Sigmoid colon (tissue), 6 donors: ENCODE measurements at regions not wholly inside any gene's neighbourhood (a gene's known extent, or its start where the extent isn't known, plus 50 kb on each side); places are given as distances from the start of the nearest gene placed in this dataset.

Experiments used
- DNase-seq: peaks from one replicate; pipeline ENCODE4 v3.0.0-alpha.2; 2019
- H3K27ac ChIP-seq, 4 donors: fragments of 200-600 bp; sonication (generic); one replicate each; pipeline ENCODE4 v1.5.1; 2016 to 2019; ENCODE audit warnings: mild to moderate bottlenecking in 1 of 4
- H3K27me3 ChIP-seq, 3 donors: fragments of 200-600 bp; sonication (generic); one replicate each; pipeline ENCODE4 v1.5.1; 2019; ENCODE audit warnings: mild to moderate bottlenecking in 1 of 3
- H3K36me3 ChIP-seq, 4 donors: fragments of 200-600 bp; sonication (generic); one replicate each; pipeline ENCODE4 v1.5.1; 2016 to 2019
- H3K4me1 ChIP-seq, 4 donors: fragments of 200-600 bp; sonication (generic); one replicate each; pipeline ENCODE4 v1.5.1; 2017 to 2019
- H3K4me3 ChIP-seq, 4 donors: fragments of 200-600 bp; sonication (generic); one replicate each; pipeline ENCODE4 v1.5.1; 2017 to 2019; ENCODE audit warnings: mild to moderate bottlenecking in 2 of 4, moderate library complexity in 1 of 4
- H3K9me3 ChIP-seq, 4 donors: fragments of 200-600 bp in 3 of 4; sonication (generic) in 3 of 4; one replicate each; pipeline versions ENCODE4 v1.5.1 to v1.6.1; 2013 to 2019
- CTCF ChIP-seq, 4 experiments: fragments of 450-650 bp in 3 of 4; fragments of 200-600 bp in 1 of 4; IDR thresholded peaks; one replicate each; pipeline ENCODE4 v1.5.1; 2016 to 2019; ENCODE audit warnings: antibody characterized with exemption in 4 of 4, mild to moderate bottlenecking in 3 of 4, moderate library complexity in 2 of 4
- EP300 ChIP-seq, 4 donors: sonication (generic); formaldehyde crosslinking; IDR thresholded peaks; one replicate each; pipeline ENCODE4 v1.6.1; 2017; ENCODE audit warnings: antibody characterized with exemption in 4 of 4
- POLR2A ChIP-seq, 2 donors: fragments of 450-650 bp; IDR thresholded peaks; one replicate each; pipeline ENCODE4 v1.6.1; 2016; ENCODE audit warnings: antibody characterized with exemption in 2 of 2, mild to moderate bottlenecking in 2 of 2, moderate library complexity in 2 of 2
- POLR2AphosphoS5 ChIP-seq, 4 donors: sonication (generic); formaldehyde crosslinking; IDR thresholded peaks; one replicate each; pipeline ENCODE4 v1.6.1; 2017; ENCODE audit warnings: antibody characterized with exemption in 4 of 4
- whole genome bisulfite sequencing, 2 donors: extraction: QIAGEN DNeasy Blood & Tissue Kit; methylation state at CpG; one replicate each; pipeline ENCODE4 v1.1.7; 2013; 5-methylcytosine and 5-hydroxymethylcytosine counted together
- intact Hi-C: fragments of 100-400 bp; cut with DNase I; formaldehyde crosslinking; loops from one replicate; pipeline ENCODE4 v1.15.1; 2023
- donor health status: healthy with polysubstance abuse.
- donor health status: healthy.

- Histone ChIP-seq H3K4me3 (no peak overlapping the region), H3K27ac (no peak overlapping the region), H3K9me3 (no peaks in the 10 kb centered on the region), H3K36me3 (no peaks in the 10 kb centered on the region), H3K4me1 (no peaks in the 10 kb centered on the region), H3K27me3 (no peaks in the 10 kb centered on the region)
- WGBS, 2 donors, result 81 to 85% methylated on average over 15 of the region's 15 CpGs
- no peak for DNase-seq
- TF ChIP-seq POLR2A (IDR thresholded peaks at IDR 0.05), result no peak
- TF ChIP-seq POLR2AphosphoS5 (IDR thresholded peaks at IDR 0.05), result no peak
- no peak for TF ChIP-seq EP300 (IDR thresholded peaks at IDR 0.05)
- intact Hi-C loops, result no loop called here
These were observed 231.7 kb upstream of the PPARGC1A start for GRCh38 chr4:24121395-24122175.

GRCh38 chr4:24117975-24118374 lies 228.1 kb upstream of the PPARGC1A start:
- Histone ChIP-seq H3K4me1 (no peaks in the 10 kb centered on the region), H3K4me3 (no peak overlapping the region), H3K36me3 (no peaks in the 10 kb centered on the region), H3K27ac (no peak overlapping the region), H3K27me3 (no peaks in the 10 kb centered on the region), H3K9me3 (no peaks in the 10 kb centered on the region)
- DNase-seq, result no peak
- intact Hi-C loops, result no loop called here
- TF ChIP-seq POLR2A (IDR thresholded peaks at IDR 0.05) (no peak), EP300 (IDR thresholded peaks at IDR 0.05) (no peak)
- WGBS, 2 donors, result 57 to 62% methylated on average over 8 of the region's 8 CpGs

GRCh38 chr4:24116107-24116506 lies 226.3 kb upstream of the PPARGC1A start:
- H3K27me3 ChIP-seq, result no peaks in the 10 kb centered on the region
- no peak for DNase-seq
- no peaks in the 10 kb centered on the region for H3K9me3 ChIP-seq
- H3K27ac ChIP-seq, result no peak overlapping the region
- H3K4me1 ChIP-seq, result no peaks in the 10 kb centered on the region
- H3K36me3 ChIP-seq, result no peaks in the 10 kb centered on the region
- intact Hi-C loops, result no loop called here
- no peak for TF ChIP-seq POLR2A (IDR thresholded peaks at IDR 0.05)
- no peak overlapping the region for H3K4me3 ChIP-seq
- WGBS, 2 donors, result 54 to 60% methylated on average over 3 of the region's 3 CpGs

GRCh38 chr4:24114919-24115500 lies 225.2 kb upstream of the PPARGC1A start:
- 87 to 91% methylated on average over 8 of the region's 8 CpGs for WGBS, 2 donors

GRCh38 chr4:24114444-24114843 lies 224.6 kb upstream of the PPARGC1A start:
- Histone ChIP-seq H3K27me3 (no peaks in the 10 kb centered on the region), H3K4me3 (no peak overlapping the region), H3K4me1 (no peaks in the 10 kb centered on the region), H3K9me3 (no peaks in the 10 kb centered on the region), H3K27ac (no peak overlapping the region), H3K36me3 (no peaks in the 10 kb centered on the region)
- DNase-seq, result no peak
- intact Hi-C loops, result no loop called here
- no peak for TF ChIP-seq EP300 (IDR thresholded peaks at IDR 0.05)
- TF ChIP-seq POLR2AphosphoS5 (IDR thresholded peaks at IDR 0.05), result no peak
- no peak for TF ChIP-seq CTCF (IDR thresholded peaks at IDR 0.05)
- no peak for TF ChIP-seq POLR2A (IDR thresholded peaks at IDR 0.05)
- WGBS, 2 donors, result 70 to 84% methylated on average over 4 of the region's 4 CpGs

More at GRCh38 chr4:24114919-24115500, 225.2 kb upstream of the PPARGC1A start:
- Histone ChIP-seq H3K9me3 (no peaks in the 10 kb centered on the region), H3K4me3 (no peak overlapping the region), H3K4me1 (no peaks in the 10 kb centered on the region), H3K36me3 (no peaks in the 10 kb centered on the region), H3K27ac (no peak overlapping the region), H3K27me3 (no peaks in the 10 kb centered on the region)
- no peak for DNase-seq
- intact Hi-C loops, result no loop called here
- TF ChIP-seq POLR2AphosphoS5 (IDR thresholded peaks at IDR 0.05) (no peak), CTCF (IDR thresholded peaks at IDR 0.05) (no peak), POLR2A (IDR thresholded peaks at IDR 0.05) (no peak)

- intact Hi-C loops, result no loop called here
- TF ChIP-seq EP300 (IDR thresholded peaks at IDR 0.05) (no peak), CTCF (IDR thresholded peaks at IDR 0.05) (no peak), POLR2AphosphoS5 (IDR thresholded peaks at IDR 0.05) (no peak), POLR2A (IDR thresholded peaks at IDR 0.05) (no peak)
- 92 to 97% methylated on average over 2 of the region's 2 CpGs for WGBS, 2 donors
- no peak for DNase-seq
- no peaks in the 10 kb centered on the region for H3K27me3 ChIP-seq
- no peaks in the 10 kb centered on the region for H3K36me3 ChIP-seq
- no peaks in the 10 kb centered on the region for H3K9me3 ChIP-seq
- no peak overlapping the region for H3K27ac ChIP-seq
- H3K4me1 ChIP-seq, result no peaks in the 10 kb centered on the region
- H3K4me3 ChIP-seq, result no peak overlapping the region
These were observed 222.6 kb upstream of the PPARGC1A start for GRCh38 chr4:24112466-24112865.
